Mucosa of gallbladder (tissue), 1 donor: ENCODE measurements at regions not wholly inside any gene's neighbourhood (a gene's known extent, or its start where the extent isn't known, plus 50 kb on each side); places are given as distances from the start of the nearest gene placed in this dataset.
A peak's percentile ranks its signal among the peaks of the same experiment; 100 is the strongest.

Source experiments
- DNase-seq: peaks from one replicate; pipeline ENCODE4 v3.0.0-alpha.2; 2020; ENCODE audit warnings: low spot score
- donor health status: DM: no; HTN: no; CAD: no.

DNA sequence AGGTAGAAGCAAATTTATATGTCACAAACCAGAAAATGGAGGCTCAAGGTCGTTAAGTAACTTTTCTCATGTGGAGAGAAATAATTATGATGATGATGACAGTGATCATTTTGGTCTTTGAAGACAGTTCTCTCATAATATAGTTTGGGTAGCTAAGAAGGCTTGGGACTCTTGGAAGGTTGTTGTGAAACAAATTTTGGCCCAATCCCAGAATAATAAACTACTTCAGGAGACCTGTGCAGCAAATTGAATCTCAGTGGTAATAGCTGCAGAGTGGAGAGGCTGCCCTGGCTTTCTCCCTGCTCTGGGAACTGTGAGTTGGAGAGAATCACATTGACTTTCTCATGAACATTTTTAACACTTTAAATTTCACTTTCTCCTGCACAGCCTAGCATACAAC is 217.2 kb upstream of the BOD1L1 start:
- DNase-seq: no peak

DNA sequence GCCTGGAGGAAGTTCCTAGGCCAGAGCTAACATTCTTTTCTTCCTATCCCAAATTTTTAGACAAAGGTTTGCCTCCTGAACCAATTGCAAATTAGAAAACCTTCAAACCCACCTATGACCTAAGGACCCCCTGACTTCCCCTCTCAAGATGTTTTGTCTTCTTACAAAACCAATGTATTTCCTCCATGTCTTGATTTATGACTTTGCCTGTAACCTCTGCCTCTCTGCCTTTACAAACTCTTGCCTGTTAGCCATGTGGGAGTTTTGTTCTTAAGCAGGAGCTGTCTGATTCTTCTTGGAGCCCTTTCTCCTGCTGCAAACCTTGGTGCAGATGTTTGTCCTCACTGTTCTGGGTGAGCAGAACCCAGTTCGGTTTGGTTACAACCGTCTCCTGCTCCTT is 222.3 kb upstream of the BOD1L1 start:
- no peak for DNase-seq

DNA sequence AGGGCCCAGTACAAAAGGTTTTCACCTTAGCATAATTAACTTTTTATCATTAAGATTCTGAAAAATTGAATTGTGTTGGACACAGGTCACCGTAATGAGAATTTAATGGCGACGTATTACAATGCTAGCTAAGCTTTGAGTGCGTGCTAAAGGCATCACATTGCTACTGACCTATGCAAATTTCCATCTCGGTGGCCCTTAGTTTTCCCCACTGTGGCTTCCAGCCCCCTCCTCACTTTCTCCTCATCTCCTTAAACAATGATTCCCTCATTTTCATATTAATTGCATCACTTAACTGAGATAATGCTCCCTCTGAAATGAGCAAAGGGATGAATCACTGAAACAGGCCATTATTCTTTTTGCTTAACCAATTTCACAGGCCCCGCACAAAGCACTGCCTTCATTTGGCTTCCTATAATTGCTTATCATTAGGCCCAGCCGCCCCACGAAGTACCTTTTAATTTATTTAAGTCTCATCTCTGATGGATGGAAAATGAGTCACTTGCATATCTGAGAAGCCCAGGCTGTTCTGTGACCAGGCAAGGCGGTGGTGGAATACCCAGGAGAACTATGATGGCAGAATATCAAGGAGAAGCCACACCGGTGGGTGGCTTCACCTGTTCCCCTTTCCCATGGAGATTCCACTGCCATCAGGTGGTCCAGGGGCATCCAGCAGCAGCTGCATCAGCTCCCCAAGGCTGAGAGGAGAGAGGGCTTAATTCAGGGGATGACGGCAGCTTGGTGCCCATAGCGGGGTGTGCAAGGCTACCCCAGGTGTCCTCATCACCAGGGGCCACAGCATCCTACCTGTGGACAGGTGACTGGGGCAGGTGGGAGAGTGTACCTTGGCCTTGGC is 223.8 kb upstream of the BOD1L1 start:
- no peak for DNase-seq

DNA sequence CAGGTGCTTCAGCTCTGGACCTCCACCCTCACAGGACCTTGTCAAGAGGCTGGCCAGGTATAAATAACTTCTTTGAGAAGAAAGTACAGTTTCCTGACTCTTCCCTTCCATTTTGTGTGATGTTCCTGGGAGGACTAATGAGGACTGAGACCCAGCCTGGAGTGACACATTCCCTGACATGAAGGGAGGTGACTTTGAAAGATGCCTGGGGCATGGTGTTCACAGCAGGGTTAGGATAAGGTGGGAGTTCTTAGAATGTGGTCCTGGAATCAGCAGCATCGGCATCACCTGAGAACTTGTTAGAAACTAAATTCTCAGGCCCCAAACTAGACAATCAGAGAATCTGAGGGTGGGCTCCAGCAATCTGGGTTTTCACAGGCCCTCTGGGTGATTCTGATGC is 224.9 kb upstream of the BOD1L1 start:
- DNase-seq: no peak

DNA sequence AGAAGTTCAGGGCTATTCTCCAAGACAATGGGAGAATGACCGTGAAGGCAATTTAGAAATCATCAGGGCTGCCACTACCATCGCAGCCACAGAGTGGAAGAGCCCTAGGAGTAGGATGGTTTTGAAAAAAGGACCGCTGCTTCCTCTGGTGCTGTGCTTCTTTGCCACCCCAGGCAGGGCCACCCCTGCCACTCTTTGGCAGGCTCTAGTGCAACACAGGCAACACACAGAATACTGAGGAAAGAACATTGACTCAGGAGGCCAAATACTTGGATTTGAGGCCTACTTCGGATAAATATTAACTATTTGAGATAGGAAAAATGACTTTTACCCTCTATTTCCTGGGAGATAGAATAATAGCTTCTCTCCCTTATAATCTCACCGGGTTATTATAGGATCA is 228.9 kb upstream of the BOD1L1 start:
- DNase-seq: no peak

DNA sequence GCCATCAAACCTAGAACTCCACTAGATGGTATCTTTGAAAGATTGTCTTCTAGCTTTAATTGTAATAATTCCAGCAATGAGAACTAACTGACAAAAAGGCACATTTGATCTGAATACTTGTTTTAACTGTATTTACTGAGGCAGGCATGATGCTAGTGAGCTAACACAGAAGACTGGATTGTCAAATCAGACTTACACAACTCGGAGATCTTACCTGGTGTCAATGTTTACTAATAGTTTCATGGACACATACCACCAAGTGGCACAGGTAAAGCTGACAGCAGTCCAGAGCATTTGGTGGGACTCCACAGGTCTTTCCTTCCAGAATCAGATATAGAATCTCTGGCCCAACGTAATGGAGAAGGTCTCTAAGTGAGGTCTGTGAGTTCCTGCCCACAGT is 229.9 kb upstream of the BOD1L1 start:
- DNase-seq: no peak

DNA sequence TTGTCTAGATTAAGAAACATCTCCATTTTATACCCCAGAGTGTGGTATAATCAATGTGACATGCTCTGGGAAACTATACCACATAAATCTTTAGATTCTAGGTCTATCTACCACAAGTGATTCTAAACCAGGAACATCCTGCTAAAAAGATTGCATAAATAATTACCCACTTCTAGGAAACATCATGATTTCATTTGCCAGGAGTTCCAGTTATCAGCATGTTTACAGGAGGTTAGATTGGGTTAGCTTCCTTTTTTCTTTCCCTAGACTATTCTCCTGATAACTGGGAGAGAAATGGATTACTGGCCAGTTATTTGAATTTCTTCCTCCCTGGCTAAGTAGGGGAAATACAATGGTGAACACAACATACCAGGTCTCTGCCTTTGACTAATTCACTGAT is 230.3 kb upstream of the BOD1L1 start:
- DNase-seq: no peak

DNA sequence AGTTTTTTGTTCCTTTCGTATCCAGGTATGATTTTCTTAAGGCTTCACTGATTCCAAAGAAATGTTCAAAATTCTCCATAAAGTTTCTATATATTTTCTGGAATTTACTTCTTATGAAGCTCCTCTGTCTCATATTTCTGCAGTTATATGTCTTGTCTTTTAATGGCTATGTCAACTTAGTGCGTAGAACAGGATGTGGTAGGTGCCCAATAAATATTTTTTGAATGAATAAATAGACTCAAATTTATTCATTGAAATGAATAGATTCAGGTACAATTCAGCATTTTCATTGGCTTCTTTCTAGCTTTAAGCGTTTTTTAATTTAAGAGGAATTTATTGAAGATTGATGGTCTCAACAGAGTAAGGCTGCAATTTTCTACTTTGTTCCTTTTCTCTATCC is 231.9 kb upstream of the BOD1L1 start:
- DNase-seq: no peak

DNA sequence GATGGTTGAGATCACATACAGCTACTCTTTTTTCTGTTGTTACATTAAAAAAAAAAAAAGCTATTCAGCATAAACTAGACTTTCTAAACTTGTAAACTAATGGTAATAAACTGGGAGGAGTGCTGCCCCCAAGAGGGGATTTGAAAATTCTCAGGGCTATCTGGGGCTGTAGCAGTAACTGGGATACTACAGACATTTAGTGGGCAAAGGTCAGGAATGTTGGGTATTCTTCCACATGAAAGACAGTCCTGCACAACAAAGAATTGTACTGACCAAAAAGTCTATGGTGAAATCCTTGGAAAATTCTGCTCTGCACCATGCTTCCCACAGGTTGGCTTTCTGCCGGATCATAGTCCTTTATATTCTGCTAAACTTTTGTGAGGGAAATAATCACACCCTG is 232.6 kb upstream of the BOD1L1 start:
- no peak for DNase-seq

DNA sequence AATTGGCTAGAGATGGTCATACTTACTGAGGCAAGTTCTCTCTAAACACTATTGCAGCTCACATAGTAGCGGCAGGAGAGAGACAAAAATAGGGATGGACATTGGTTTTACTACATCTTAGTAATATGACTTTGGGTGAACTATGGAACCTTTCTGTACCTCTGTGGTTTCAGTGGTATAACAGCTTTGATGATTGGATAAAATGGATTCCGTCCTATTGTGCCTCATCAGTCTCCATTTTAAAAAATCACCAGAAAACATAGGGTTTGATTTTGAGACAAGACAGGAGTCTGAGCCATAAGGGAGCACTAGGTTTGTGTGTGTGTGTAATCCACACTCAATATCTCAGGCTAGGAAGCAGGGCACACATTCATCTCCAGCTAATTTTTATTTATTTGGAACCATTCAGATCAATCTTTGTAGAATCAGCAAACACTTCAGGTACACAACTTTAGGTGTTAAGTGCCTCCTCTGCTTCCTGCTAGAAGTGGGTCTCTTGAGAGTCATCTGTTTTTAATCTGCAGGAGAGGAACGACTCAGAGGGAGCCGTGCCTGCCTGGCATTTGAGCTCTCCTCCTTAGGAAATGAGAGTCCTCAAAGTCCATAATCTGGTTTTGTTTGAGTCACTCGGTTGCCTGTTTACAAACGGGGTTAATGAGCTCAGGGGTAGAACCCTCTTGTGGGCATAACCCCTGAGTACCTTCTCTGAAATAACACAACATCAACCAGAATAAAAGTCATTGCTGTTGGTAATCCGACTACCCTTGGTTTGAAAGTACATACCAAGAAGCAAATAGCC is 238.5 kb upstream of the BOD1L1 start:
- no peak for DNase-seq

DNA sequence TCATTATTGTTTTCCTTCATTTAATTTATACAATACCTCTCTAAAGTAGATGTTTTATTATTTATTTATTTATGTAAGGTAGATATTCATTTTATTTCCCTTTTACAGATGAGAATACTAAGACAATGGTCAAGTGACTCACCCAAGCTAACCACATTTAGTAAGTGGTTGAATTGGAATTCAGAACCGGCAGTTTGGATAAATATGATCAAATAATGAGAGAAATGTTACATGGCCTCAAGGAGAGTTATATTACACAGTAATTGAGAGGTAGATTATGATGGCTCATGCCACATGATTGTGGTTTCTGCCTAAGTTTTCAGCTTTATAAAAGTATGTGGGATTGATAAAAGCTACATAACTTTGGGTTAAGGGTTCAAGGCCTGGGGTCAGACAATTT is 239.4 kb upstream of the BOD1L1 start:
- no peak for DNase-seq

DNA sequence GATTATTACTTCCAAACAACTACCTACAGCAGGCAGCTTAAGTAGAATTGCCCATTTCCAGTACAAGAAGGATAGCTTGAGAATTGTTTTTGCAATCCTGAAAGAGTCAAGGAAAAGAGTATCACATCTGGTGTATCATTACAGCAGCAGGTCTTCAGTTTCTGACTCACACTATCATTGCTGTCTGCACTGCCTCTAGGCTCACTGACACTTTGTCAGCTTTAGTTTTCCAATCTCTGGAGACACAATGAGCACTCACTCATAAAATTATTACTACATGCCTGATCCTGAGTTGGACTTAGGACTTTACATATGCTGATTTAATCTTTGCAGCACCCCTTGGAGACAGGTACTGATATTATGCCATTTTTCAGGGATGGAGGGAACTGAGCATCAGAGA is 244.6 kb upstream of the BOD1L1 start:
- DNase-seq: peak; percentile 29

DNA sequence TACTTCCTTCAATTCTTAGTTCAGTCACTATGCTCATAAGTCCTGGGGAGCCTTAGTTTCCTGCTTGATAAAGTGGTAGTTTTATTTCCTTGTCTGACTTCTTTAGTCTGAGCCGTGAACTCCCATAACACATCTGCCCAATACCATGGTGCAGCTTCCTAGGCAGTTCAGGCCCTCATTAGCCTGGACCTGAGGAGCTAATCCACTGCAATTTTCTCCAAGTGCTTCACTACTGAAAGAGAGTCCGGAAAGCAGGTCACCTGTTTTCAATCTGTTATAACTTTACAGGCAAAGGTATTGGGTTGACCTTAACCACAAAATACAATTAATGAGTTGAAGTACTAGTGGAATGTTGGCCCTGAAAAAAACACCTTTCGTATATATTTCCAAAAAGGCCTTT is 245.4 kb upstream of the BOD1L1 start:
- no peak for DNase-seq

DNA sequence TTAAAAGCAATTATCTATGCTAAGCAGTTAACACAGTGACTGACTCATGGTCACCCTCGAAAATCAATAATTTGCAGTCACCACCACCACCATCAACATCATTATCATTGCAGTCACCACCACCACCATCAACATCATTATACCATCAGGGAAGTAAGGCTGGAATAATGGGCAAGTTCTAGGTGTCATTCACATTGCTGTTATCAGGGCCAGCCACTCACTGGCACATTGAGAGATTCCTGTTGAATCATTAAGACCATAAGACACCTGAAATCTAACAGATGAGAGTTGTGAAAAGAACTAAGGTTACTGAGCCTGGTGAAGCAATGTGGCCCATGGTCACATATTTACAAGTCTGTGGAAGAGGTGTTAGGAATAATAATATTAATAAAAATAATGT is 247.7 kb upstream of the BOD1L1 start:
- DNase-seq: no peak

DNA sequence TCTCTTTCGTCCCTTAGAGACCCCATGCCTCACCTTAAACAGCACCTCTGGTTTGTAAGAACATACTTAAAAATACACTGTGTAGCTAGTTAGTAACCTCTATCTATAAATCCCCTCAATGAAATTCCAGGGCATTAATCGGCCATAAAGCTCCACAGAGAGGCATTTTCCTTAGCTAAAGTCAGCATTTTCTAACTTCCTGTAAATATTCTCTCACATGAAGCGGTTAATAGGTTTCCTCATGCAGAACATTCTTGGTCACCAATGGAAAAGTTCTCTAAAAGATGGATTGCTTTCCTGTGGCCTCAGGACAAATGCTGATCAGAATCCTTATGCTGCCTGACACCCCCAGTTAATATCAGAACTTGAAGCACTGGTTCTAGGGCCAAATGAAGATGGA is 248.6 kb upstream of the BOD1L1 start:
- no peak for DNase-seq

DNA sequence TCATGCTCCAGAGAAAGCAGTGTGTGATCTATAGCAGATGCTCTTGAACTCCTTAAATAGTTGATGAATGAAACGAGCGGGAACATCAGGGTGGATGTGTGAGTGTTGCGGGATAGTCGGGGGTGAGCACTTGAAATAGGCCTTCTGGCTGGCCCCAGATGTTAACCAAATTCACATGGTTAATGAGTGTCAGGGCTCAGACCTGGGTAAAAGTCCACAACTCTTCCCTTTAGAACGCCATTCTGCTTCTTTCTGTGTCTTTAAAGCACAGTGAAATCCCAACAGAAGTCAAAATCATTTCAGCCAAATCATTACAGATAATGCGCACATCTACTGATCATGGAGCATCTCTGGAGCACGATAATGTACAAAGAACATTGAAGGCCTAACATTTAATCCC is 249.4 kb upstream of the BOD1L1 start:
- DNase-seq: no peak

DNA sequence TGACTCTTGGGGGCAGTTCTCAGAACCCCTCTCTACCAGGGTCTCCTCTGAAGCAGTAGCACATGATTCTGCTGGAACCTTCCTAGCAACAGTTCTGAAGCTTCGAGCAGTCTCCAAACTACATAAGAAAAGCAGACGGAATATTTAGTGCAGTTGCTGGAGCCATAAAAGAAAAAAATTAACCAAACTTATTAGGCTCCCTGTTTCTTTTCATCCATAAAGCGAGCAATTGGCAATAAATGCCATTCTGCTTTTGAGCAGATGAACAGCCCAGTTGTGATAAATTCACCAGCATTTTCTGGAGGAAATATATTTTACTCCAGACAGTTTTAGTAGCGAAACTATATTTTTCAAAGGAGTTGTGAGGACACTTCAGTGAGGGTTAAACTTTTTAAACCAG is 250.1 kb upstream of the BOD1L1 start:
- no peak for DNase-seq

DNA sequence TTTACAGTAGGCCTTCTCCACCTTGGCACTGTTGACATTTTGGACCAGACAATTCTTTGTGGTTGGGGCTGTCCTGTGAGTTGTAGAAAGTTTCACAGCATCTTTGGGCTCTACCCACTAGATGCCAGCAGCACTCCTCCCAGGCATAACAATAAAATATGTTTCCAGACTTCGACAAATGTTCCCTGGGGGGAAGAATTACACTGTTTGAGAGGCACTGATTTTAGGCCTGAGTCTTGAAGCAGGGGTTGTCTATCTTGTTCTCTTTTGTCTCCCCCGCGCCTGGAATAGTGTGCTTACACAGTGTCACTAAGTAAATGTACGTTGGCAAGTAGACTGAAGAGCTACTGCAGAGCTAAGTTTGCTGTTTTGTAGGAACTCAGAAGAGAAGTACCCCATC is 254.4 kb upstream of the BOD1L1 start:
- DNase-seq: no peak

DNA sequence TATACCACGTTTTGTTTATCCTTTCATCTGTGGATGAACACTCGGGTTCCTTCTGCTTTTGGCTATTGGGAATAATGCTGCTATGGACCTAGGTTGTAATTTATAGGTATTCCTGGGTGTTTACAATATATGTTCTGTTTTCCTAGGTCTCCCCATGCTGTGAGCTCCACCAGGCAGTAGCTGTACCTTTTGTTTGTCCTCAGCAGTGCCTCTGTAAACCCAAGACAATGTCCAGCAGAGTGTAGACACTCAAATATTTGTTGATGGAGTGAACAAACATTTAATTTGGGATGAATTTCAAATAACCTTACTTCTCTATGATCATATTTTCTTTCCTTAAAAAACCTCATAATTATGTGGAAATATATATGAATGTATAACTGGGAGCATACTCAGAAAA is 259.5 kb upstream of the BOD1L1 start:
- DNase-seq: no peak

DNA sequence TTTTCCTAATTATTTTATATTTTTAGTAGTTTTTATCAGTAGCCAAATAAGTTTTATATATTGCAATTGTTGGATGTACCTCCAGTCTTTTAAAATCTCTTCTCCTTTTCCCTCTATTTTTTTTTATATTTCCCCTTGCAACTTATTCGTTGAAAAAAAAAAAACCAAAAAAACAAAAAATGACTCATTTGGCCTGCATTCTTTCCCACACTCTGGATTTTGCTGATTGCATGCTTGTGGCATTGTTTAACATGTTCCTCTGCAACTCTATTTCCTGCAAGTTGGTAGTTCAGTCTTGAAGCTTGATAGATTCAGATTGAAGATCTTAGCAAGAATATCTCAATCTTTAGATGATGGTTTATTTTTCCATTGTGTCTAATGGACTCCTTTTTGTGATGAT is 260.6 kb upstream of the BOD1L1 start:
- no peak for DNase-seq

DNA sequence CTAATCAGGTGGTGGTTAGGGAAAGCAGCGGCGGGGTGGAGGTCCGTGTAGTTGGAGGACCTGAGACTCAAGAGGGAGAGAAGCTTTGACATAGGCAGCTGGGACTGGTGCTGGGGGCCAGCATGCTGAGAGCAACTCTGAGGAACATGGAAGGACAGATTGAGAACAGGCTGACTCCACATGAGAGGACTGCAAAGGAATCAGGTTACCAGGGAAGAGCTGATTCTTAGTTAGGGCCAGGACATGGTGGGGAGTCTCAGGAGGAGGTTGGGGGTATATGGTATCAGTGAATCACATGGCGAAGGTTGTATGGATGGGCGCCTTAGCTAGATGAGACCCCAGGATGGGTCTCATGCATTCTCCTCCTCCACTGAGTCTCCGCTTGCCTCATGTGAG is 264.0 kb upstream of the BOD1L1 start:
- DNase-seq: no peak

DNA sequence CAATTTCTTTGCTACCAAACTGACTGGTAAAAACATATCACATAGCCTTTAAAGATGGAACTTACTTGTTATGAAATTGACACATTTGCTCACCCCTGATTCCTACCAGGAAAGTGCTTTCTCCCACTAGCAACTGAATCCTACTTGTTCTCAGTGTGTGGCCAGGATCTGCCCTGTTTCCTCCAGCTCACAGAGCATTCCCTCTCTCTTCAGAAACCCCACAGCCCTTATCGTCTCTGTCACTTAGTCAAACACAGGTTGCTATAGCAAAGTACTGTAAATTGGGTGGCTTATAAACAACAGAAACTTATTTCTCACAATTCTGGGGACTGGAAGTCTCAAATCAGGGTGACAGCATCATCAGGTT is 265.2 kb upstream of the BOD1L1 start:
- DNase-seq: no peak

DNA sequence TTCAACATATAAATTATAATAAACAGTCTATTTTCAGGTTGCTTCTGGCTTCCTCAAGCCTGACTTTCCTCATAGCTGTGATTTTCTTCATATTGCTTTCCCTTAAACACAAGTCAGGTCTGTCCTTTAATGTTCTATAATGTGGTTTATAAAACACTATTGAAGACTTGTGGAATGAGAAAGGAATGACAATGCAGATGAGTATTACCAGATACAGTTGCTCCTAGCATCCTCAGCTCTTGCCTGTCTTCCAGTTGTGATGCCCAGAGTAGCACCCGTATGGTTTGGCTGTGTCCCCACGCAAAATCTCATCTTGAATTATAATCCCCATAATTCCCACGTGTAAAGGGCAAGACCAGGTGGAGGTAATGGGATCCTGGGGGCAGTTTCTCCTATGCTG is 265.7 kb upstream of the BOD1L1 start:
- DNase-seq: no peak

DNA sequence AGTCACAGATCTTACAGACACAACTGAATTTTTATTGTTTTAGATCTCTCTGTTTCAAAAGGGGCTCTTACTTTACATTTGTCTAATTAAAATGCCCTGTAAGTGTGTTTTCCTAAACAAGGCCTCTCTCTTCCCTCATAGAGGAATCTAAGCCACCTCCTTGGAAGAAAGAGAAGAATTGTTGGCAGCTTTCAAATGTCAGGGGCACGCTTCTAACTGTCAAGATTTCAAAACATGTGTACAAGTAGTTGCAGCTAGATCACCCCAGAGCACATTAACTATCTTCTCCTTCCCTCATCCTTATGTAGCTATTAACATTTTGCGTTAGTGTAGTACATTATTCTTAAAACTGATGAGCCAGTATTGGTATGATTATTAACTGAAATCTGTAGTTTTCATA is 266.5 kb upstream of the BOD1L1 start:
- DNase-seq: no peak
